Parathyroid adenoma (tissue), 2 donors: ENCODE measurements at regions not wholly inside any gene's neighbourhood (a gene's known extent, or its start where the extent isn't known, plus 50 kb on each side); places are given as distances from the start of the nearest gene placed in this dataset.
"Not testable (repeated sequence)": the region's sequence is repeated elsewhere in the genome, so short reads cannot be mapped to it uniquely, and the experiment has no call there.

Experiments
- H2AFZ ChIP-seq: fragments of 300-600 bp; sonication (generic); one replicate; pipeline ENCODE4 v1.7.0; 2017; ENCODE audit warnings: antibody characterized with exemption, mild to moderate bottlenecking
- H3K27ac ChIP-seq: fragments of 300-600 bp; sonication (generic); one replicate; pipeline ENCODE4 v1.7.0; 2017
- H3K27me3 ChIP-seq: fragments of 300-600 bp; sonication (generic); one replicate; pipeline ENCODE4 v1.7.0; 2017; ENCODE audit warnings: low read length; ENCODE audit not compliant: control insufficient read depth, insufficient read depth
- H3K36me3 ChIP-seq: fragments of 300-600 bp; sonication (generic); one replicate; pipeline ENCODE4 v1.7.0; 2017; ENCODE audit warnings: low read length; ENCODE audit not compliant: control insufficient read depth, insufficient read depth
- H3K4me1 ChIP-seq: fragments of 300-600 bp; sonication (generic); one replicate; pipeline ENCODE4 v1.7.0; 2017; ENCODE audit warnings: control low read depth
- H3K4me2 ChIP-seq: fragments of 300-600 bp; sonication (generic); one replicate; pipeline ENCODE4 v1.7.0; 2017; ENCODE audit warnings: low read length
- H3K4me3 ChIP-seq: fragments of 300-600 bp; sonication (generic); one replicate; pipeline ENCODE4 v1.7.0; 2017; ENCODE audit warnings: low read depth, low read length
- H3K79me2 ChIP-seq: fragments of 300-600 bp; sonication (generic); one replicate; pipeline ENCODE4 v1.7.0; 2017; ENCODE audit warnings: control low read depth
- H3K9ac ChIP-seq: fragments of 300-600 bp; sonication (generic); one replicate; pipeline ENCODE4 v1.7.0; 2017; ENCODE audit warnings: mild to moderate bottlenecking
- H3K9me3 ChIP-seq: fragments of 300-600 bp; sonication (generic); one replicate; pipeline ENCODE4 v1.7.0; 2017; ENCODE audit warnings: low read length; ENCODE audit not compliant: control insufficient read depth
- TF ChIP-seq, protein P1 (sequence below): fragments of 300-600 bp; sonication (generic); IDR thresholded peaks from one replicate; pipeline ENCODE4 v1.7.0; 2017; ENCODE audit warnings: antibody characterized with exemption, mild to moderate bottlenecking
- donor health status: primary hyperparathyroidism.

GRCh38 chr11:96736601-96737000, 346.8 kb downstream of the JRKL start:
- no peaks in the 10 kb centered on the region for H3K27me3 ChIP-seq
- H3K9ac ChIP-seq = no peak overlapping the region
- H3K36me3 ChIP-seq = no peaks in the 10 kb centered on the region
- H3K4me2 ChIP-seq = no peak overlapping the region
- no peaks in the 10 kb centered on the region for H3K79me2 ChIP-seq
- no peak overlapping the region for H3K27ac ChIP-seq
- H3K4me3 ChIP-seq = no peak overlapping the region
- H3K4me1 ChIP-seq = no peaks in the 10 kb centered on the region
- H3K9me3 ChIP-seq = no peaks in the 10 kb centered on the region
- no peak overlapping the region for H2AFZ ChIP-seq
- TF ChIP-seq, protein P1, sequence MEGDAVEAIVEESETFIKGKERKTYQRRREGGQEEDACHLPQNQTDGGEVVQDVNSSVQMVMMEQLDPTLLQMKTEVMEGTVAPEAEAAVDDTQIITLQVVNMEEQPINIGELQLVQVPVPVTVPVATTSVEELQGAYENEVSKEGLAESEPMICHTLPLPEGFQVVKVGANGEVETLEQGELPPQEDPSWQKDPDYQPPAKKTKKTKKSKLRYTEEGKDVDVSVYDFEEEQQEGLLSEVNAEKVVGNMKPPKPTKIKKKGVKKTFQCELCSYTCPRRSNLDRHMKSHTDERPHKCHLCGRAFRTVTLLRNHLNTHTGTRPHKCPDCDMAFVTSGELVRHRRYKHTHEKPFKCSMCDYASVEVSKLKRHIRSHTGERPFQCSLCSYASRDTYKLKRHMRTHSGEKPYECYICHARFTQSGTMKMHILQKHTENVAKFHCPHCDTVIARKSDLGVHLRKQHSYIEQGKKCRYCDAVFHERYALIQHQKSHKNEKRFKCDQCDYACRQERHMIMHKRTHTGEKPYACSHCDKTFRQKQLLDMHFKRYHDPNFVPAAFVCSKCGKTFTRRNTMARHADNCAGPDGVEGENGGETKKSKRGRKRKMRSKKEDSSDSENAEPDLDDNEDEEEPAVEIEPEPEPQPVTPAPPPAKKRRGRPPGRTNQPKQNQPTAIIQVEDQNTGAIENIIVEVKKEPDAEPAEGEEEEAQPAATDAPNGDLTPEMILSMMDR = no peak

GRCh38 chr11:96738311-96738710, 348.5 kb downstream of the JRKL start:
- no peak overlapping the region for H3K27ac ChIP-seq
- H3K27me3 ChIP-seq = no peaks in the 10 kb centered on the region
- H3K4me2 ChIP-seq = no peak overlapping the region
- TF ChIP-seq, protein P1 = no peak
- no peaks in the 10 kb centered on the region for H3K79me2 ChIP-seq
- no peak overlapping the region for H3K9ac ChIP-seq
- H3K4me3 ChIP-seq = no peak overlapping the region
- no peaks in the 10 kb centered on the region for H3K9me3 ChIP-seq
- H3K36me3 ChIP-seq = no peaks in the 10 kb centered on the region
- H3K4me1 ChIP-seq = no peaks in the 10 kb centered on the region
- no peak overlapping the region for H2AFZ ChIP-seq

DNA sequence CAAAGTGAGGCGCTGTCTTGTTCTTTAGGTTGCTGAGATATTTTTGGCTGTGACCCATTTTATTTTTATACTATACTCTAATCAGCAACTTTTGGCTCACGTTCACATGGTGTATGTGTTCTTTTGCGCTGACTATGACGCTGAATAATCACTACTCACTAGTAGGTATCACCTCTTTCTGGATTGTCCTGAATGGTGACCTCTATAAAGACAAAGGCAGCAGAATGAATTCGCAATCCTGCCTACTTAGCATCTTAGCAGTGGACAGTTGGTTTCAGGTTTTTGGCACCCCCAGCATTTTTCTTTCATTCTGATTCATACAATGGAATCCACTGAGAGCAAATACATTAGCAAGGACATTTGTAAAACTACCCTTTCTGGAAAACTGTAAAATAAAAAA, 351.3 kb downstream of the JRKL start:
- Histone ChIP-seq H3K79me2 (no peaks in the 10 kb centered on the region), H3K4me3 (no peak overlapping the region), H3K27me3 (no peaks in the 10 kb centered on the region), H3K9me3 (no peaks in the 10 kb centered on the region), H3K36me3 (no peaks in the 10 kb centered on the region), H3K4me1 (no peaks in the 10 kb centered on the region), H3K9ac (no peak overlapping the region), H2AFZ (no peak overlapping the region), H3K27ac (no peak overlapping the region), H3K4me2 (no peak overlapping the region)
- TF ChIP-seq, protein P1 = no peak

DNA sequence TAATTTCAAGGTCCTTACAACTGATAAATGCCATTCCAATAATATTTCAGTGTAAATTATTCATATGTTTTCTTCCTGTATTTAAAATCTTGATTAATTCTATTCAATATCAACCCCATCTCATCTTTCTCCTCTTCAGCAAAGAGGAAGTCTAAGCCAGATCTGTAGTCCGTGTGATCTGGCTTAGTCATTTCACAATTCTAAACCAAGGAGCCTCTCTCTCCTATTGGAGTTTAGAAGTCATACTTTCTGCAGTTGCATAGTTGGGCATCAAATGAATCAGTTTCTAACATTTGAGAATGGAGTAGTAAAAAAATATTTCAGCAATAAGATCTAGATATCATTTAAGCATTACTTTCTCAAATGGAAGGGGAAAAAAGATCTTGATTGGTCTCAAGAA, 354.9 kb downstream of the JRKL start:
- no peak overlapping the region for H2AFZ ChIP-seq
- no peaks in the 10 kb centered on the region for H3K79me2 ChIP-seq
- H3K9ac ChIP-seq = no peak overlapping the region
- no peaks in the 10 kb centered on the region for H3K36me3 ChIP-seq
- no peaks in the 10 kb centered on the region for H3K27me3 ChIP-seq
- no peak overlapping the region for H3K4me2 ChIP-seq
- no peaks in the 10 kb centered on the region for H3K4me1 ChIP-seq
- TF ChIP-seq, protein P1 = no peak
- H3K9me3 ChIP-seq = no peaks in the 10 kb centered on the region
- no peak overlapping the region for H3K4me3 ChIP-seq
- no peak overlapping the region for H3K27ac ChIP-seq

GRCh38 chr11:96748639-96749370, 359.0 kb downstream of the JRKL start:
- Histone ChIP-seq H2AFZ (no peak overlapping the region), H3K27me3 (no peaks in the 10 kb centered on the region), H3K79me2 (no peaks in the 10 kb centered on the region), H3K9ac (no peak overlapping the region), H3K27ac (no peak overlapping the region), H3K9me3 (no peaks in the 10 kb centered on the region), H3K36me3 (no peaks in the 10 kb centered on the region), H3K4me3 (no peak overlapping the region), H3K4me1 (no peaks in the 10 kb centered on the region), H3K4me2 (no peak overlapping the region)
- TF ChIP-seq, protein P1 = no peak

DNA sequence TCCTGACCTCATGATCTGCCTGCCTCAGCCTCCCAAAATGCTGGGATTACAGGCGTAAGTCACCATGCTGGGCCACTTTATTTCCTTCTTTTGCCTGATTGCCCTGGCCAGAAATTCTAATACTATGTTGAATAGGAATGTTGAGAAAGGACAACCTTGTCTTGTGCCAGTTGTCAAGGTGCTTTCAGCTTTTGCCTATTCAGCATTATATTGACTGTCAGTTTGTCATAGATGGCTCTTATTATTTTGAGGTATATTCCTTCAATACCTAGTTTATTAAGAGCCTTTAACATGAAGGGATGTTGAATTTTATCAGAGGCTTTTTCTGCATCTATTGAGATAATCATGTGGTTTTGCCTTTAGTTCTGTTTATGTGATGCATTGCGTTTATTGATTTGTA, 362.0 kb downstream of the JRKL start:
- not testable (repeated sequence) for H3K9me3 ChIP-seq, H2AFZ ChIP-seq, H3K4me2 ChIP-seq, H3K36me3 ChIP-seq, H3K4me1 ChIP-seq, H3K4me3 ChIP-seq, H3K27me3 ChIP-seq, H3K79me2 ChIP-seq, H3K27ac ChIP-seq, H3K9ac ChIP-seq
